ENCODE measurements at regions not wholly inside any gene's neighbourhood (a gene's known extent, or its start where the extent isn't known, plus 50 kb on each side); places are given as distances from the start of the nearest gene placed in this dataset.

DNA sequence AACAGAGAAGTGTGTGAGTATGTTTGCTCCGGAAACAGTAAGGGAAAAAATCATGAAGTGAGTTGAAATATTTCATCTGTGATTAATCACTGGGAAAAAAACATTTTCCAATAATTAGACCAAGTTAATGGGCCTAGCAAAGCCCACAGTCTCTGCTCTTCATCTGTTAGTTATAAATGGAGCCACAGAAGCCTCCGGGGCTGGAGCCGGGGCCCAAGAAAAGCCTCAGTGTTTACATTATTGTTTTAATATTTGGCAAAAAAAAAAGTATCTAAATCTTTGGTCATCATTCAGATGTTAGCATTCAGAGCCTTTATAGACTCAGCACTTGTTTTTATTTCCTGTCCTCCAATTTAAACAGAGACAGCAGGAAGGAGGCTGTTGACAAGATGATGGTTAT is 115.0 kb downstream of the UBE2U start:
- H3K27ac ChIP-seq (replicated peaks): no peak overlapping the region
- H3K27me3 ChIP-seq (ENCODE audit: insufficient read depth, poor library complexity, severe bottlenecking): no peaks in the 10 kb centered on the region
- H3K4me3 ChIP-seq (replicated peaks; ENCODE audit: insufficient read depth, low read length): no peak overlapping the region
- DNase-seq (ENCODE audit: low read depth in 1 of 2, low spot score in 1 of 2): no peak
- no peak for TF ChIP-seq SPI1 (IDR thresholded peaks at IDR 0.05; ENCODE audit: borderline replicate concordance, low read depth)
- TF ChIP-seq, protein P1, sequence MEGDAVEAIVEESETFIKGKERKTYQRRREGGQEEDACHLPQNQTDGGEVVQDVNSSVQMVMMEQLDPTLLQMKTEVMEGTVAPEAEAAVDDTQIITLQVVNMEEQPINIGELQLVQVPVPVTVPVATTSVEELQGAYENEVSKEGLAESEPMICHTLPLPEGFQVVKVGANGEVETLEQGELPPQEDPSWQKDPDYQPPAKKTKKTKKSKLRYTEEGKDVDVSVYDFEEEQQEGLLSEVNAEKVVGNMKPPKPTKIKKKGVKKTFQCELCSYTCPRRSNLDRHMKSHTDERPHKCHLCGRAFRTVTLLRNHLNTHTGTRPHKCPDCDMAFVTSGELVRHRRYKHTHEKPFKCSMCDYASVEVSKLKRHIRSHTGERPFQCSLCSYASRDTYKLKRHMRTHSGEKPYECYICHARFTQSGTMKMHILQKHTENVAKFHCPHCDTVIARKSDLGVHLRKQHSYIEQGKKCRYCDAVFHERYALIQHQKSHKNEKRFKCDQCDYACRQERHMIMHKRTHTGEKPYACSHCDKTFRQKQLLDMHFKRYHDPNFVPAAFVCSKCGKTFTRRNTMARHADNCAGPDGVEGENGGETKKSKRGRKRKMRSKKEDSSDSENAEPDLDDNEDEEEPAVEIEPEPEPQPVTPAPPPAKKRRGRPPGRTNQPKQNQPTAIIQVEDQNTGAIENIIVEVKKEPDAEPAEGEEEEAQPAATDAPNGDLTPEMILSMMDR (IDR thresholded peaks at IDR 0.05; ENCODE audit: insufficient read depth, low read length): no peak
- TF ChIP-seq, protein P2, sequence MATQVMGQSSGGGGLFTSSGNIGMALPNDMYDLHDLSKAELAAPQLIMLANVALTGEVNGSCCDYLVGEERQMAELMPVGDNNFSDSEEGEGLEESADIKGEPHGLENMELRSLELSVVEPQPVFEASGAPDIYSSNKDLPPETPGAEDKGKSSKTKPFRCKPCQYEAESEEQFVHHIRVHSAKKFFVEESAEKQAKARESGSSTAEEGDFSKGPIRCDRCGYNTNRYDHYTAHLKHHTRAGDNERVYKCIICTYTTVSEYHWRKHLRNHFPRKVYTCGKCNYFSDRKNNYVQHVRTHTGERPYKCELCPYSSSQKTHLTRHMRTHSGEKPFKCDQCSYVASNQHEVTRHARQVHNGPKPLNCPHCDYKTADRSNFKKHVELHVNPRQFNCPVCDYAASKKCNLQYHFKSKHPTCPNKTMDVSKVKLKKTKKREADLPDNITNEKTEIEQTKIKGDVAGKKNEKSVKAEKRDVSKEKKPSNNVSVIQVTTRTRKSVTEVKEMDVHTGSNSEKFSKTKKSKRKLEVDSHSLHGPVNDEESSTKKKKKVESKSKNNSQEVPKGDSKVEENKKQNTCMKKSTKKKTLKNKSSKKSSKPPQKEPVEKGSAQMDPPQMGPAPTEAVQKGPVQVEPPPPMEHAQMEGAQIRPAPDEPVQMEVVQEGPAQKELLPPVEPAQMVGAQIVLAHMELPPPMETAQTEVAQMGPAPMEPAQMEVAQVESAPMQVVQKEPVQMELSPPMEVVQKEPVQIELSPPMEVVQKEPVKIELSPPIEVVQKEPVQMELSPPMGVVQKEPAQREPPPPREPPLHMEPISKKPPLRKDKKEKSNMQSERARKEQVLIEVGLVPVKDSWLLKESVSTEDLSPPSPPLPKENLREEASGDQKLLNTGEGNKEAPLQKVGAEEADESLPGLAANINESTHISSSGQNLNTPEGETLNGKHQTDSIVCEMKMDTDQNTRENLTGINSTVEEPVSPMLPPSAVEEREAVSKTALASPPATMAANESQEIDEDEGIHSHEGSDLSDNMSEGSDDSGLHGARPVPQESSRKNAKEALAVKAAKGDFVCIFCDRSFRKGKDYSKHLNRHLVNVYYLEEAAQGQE (IDR thresholded peaks at IDR 0.05; ENCODE audit: insufficient replicate concordance, low read depth): no peak
- no peak for TF ChIP-seq POLR2AphosphoS5 (IDR thresholded peaks at IDR 0.05; ENCODE audit: low read depth)
- TF ChIP-seq GABPA (IDR thresholded peaks at IDR 0.05; ENCODE audit: low read depth): no peak

DNA sequence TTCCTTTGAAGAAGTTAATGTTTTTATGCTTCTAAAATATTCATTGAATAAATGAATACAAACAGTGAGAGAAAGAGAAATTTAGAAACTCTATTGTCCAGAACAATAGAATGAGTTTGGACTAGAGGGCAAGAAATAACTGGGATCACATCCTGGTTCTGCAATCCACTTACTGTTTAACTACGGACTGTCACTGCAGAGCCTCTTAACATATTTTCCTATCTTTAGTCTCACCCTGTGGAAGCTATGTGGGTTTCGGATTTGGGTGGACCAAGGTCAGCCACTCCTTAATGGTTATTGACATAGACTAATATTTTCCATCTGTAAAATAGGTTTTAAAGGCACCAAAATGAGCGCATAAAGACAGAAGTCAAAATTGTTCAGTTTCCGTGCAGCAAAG is 116.6 kb downstream of the UBE2U start:
- Histone ChIP-seq H3K27me3 (ENCODE audit: insufficient read depth, poor library complexity, severe bottlenecking) (no peaks in the 10 kb centered on the region), H3K4me3 (replicated peaks; ENCODE audit: insufficient read depth, low read length) (no peak overlapping the region), H3K27ac (replicated peaks) (no peak overlapping the region; the same call in 1 of the 2 replicates)
- TF ChIP-seq GABPA (IDR thresholded peaks at IDR 0.05; ENCODE audit: low read depth): no peak
- TF ChIP-seq, protein P1 (IDR thresholded peaks at IDR 0.05; ENCODE audit: insufficient read depth, low read length): no peak
- TF ChIP-seq POLR2AphosphoS5 (IDR thresholded peaks at IDR 0.05; ENCODE audit: low read depth): no peak
- TF ChIP-seq, protein P2 (IDR thresholded peaks at IDR 0.05; ENCODE audit: insufficient replicate concordance, low read depth): no peak
- TF ChIP-seq SPI1 (IDR thresholded peaks at IDR 0.05; ENCODE audit: borderline replicate concordance, low read depth): no peak
- DNase-seq (ENCODE audit: low read depth in 1 of 2, low spot score in 1 of 2): no peak

DNA sequence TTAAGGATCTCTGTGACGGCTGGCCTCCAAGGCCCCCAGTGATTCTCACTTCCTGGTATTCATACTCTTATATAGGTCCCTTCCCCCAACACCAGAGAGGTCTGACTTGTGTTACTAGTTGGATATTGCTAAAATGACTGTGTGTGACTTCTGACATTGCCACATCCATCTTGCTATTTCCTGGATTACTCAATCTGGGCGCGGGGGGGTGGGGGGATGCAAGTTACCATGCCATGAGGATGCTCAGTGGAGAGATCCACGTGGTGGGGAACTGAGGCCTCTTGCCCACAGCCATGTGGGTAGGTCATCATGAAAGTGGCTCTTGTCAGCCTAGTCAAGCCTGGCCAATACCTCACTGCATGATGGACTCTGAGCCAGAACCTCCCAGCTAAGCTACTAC is 117.0 kb downstream of the UBE2U start:
- peak; percentile 64 to 69 for DNase-seq (ENCODE audit: low read depth in 1 of 2, low spot score in 1 of 2)
- TF ChIP-seq, protein P1 (IDR thresholded peaks at IDR 0.05; ENCODE audit: insufficient read depth, low read length): no peak
- TF ChIP-seq POLR2AphosphoS5 (IDR thresholded peaks at IDR 0.05; ENCODE audit: low read depth) (0 out of 2 replicates have a peak, but pooled peaks have one; percentile 17), GABPA (IDR thresholded peaks at IDR 0.05; ENCODE audit: low read depth) (no peak)
- H3K27ac ChIP-seq (replicated peaks): no peak overlapping the region; the same call in 1 of the 2 replicates

More for the DNA sequence above, 117.0 kb downstream of the UBE2U start:
- H3K27me3 ChIP-seq (ENCODE audit: insufficient read depth, poor library complexity, severe bottlenecking): no peaks in the 10 kb centered on the region
- no peak overlapping the region for H3K4me3 ChIP-seq (replicated peaks; ENCODE audit: insufficient read depth, low read length)
